Fibroblast of the aortic adventitia (primary cell): ENCODE measurements at regions not wholly inside any gene's neighbourhood (a gene's known extent, or its start where the extent isn't known, plus 50 kb on each side); places are given as distances from the start of the nearest gene placed in this dataset.

Source experiments
- DNase-seq: peaks from one replicate; pipeline ENCODE4 v3.0.0-alpha.2; 2010; ENCODE audit warnings: low read depth
- H3K4me3 ChIP-seq: 2 replicates; pipeline ENCODE4 v1.5.1; 2011; ENCODE audit warnings: low read depth, mild to moderate bottlenecking, control low read depth, low read length, moderate library complexity
- TF ChIP-seq, protein P1 (sequence below): IDR thresholded peaks from 2 replicates; pipeline ENCODE4 v1.5.1; 2011; ENCODE audit warnings: mild to moderate bottlenecking, low read length, control low read depth, inconsistent platforms; ENCODE audit not compliant: insufficient read depth

DNA sequence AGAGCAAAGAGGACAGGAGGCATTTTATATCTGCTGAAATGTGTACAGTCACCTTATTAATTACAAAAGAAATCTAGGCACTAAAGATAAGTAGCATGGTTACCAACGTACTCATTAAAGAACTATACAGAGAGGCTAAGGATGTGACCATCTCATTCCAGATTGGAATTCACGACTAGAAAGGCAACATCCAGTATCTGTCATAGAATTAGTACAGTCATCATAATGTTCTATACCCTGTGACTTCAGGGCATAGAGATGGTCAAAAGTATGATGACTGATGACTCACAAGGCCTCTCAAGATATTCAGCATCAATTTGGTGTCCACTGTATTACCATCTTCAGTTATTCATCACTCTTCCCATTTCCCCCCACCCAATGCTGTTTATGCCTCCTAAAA lies 144.0 kb upstream of the PLEKHG7 start:
- H3K4me3 ChIP-seq: no peak overlapping the region
- no peak for DNase-seq
- TF ChIP-seq, protein P1, sequence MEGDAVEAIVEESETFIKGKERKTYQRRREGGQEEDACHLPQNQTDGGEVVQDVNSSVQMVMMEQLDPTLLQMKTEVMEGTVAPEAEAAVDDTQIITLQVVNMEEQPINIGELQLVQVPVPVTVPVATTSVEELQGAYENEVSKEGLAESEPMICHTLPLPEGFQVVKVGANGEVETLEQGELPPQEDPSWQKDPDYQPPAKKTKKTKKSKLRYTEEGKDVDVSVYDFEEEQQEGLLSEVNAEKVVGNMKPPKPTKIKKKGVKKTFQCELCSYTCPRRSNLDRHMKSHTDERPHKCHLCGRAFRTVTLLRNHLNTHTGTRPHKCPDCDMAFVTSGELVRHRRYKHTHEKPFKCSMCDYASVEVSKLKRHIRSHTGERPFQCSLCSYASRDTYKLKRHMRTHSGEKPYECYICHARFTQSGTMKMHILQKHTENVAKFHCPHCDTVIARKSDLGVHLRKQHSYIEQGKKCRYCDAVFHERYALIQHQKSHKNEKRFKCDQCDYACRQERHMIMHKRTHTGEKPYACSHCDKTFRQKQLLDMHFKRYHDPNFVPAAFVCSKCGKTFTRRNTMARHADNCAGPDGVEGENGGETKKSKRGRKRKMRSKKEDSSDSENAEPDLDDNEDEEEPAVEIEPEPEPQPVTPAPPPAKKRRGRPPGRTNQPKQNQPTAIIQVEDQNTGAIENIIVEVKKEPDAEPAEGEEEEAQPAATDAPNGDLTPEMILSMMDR: no peak

DNA sequence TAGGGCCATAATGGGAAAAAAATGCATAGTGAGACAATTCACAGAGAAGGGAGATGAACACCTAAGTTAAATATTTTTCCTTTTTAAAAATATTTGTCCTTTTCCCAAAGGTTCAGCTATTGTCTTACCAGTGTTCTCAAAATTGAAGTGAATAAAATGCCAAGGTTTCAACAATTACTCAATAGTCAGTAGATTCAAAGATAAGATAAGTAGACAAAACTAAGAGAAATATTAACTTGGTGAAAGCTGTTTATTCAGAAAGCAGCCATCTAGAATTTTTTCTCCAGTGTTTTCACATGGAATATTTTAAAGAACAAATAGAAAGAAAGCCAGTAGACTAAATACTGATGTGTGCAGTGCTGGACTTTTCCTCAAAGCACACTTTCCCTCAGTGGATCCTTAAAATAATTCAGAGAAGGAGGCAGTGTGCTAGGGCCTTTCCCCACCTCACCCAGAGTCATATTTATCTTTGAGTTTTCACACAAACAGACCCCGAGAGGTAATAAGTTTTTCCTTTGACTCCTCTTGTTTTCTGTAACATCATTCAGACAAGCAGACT lies 144.5 kb upstream of the PLEKHG7 start:
- TF ChIP-seq, protein P1: no peak
- no peak for DNase-seq

DNA sequence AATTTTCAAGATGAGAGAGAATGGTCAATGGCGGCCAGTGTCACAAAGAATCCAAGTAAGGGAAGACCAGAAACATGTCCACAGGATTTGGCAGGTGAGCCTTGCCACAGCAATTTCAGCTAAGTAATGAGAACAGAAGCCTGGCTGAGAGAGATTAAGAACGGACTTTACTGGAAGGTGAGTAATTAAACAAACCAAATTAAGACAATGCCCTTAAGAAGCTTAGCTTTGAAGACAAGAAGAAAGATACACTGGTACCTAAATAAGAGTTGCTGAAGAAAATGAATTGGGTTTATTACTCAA lies 145.4 kb upstream of the PLEKHG7 start:
- H3K4me3 ChIP-seq: no peak overlapping the region
- no peak for DNase-seq
- TF ChIP-seq, protein P1: no peak

More for the DNA sequence above, 144.5 kb upstream of the PLEKHG7 start:
- no peak overlapping the region for H3K4me3 ChIP-seq

DNA sequence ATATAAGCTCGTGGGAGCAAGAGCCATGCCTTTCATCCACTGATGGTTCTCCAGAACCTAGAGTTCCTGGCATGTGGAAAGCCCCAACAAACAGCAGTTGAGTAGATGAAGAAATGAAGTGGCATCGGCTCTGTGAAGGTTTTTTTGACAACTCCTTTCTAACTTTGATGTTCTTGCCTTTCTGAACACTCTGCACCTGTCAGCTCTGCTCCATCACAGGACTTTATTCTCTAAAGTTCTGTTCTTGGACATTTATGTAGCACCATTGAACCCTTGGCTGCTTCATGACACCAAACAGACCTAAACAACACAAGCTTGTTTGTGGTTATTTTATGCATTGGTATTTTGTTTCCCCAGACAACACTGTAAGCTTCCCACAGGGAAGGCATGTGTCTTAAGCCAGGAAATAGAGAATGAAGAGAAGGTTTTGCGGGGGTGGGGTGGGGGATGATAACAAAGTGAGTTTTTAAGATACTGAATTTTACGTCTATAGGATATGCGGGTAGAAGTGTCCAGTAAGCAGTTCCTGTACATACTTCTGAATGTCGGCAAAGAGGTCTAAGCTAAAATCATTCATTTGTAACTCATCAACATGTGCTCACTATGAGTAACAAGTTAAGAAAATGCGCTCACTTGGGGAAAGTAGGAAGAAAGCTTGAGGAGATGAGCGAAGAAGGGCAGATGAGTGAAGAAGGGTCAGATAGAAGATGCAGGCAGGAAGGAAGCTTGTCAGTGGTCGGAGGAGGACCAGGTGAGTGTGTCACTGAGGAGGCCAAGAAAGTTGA lies 146.0 kb upstream of the PLEKHG7 start:
- H3K4me3 ChIP-seq: no peak overlapping the region
- DNase-seq: no peak
- TF ChIP-seq, protein P1: no peak

DNA sequence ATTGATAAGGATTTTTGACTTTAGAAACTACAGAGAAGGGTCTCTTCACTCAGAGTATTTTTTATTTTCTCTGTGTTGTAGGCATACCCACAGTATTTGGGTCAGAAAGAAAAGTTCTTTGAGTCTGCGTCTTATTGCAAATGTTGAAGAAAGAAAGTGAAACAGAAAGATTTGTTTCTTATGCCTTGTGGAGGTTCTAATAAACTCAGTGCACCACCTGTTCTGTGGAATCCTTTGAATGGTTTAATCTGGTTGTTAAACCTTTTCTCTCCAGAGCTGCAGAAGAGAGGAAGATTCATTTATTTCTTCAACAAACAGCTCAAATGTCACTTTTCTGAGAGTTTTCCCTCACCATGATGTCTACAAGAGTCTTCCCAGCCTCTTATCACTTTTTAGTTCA lies 146.6 kb upstream of the PLEKHG7 start:
- TF ChIP-seq, protein P1: no peak

DNA sequence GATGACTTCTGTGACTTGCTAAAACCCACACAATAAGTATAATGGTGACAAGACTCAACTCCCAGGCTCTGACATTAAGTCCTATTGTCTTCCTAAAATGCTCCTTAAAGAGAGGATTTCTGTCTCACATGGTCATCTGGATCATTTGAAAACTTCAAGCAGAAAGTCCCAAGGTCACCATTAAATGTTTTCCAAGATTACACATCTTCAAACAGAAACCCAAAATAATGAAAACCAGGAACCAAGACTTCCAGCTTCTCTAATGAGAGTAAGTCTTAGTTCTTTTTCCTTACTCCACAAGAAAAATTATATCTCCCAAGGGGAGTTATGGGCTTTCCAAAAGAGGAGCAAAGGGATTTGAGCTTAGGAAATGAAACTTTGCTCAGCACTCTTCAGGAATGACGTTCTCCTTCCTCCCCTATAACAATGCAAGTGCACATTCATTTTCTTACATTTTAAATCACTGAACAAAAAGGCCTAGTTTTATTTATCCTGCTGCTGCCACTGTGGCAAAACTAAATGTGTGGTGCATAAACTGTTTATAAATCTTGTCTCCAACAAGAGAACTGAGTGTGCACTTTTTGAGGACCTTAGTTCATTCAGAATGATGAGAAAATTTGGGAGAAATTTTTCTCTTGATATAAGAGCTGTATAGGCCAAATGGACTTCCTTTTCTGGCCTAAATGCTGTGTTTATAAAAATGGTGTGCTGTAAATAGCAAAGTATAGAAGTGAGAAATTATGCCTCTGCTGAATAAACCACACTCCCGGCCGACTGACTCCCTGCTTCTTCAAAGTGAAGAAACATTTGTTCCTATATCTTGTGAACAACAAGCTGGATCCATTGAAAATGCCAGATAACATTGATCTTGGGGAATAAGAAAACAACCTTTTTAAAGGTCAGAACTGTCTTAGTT lies 148.4 kb upstream of the PLEKHG7 start:
- TF ChIP-seq, protein P1: no peak
- H3K4me3 ChIP-seq: no peak overlapping the region
- no peak for DNase-seq

More for the DNA sequence above, 146.6 kb upstream of the PLEKHG7 start:
- DNase-seq: no peak
- no peak overlapping the region for H3K4me3 ChIP-seq
